Stomach (tissue), 8 donors: ENCODE measurements at regions not wholly inside any gene's neighbourhood (a gene's known extent, or its start where the extent isn't known, plus 50 kb on each side); places are given as distances from the start of the nearest gene placed in this dataset.

Experiments
- DNase-seq, 2 donors: peaks; one replicate each; pipeline versions ENCODE4 v3.0.0 to v3.0.0-alpha.2; 2013 to 2019
- H3K27ac ChIP-seq, 5 donors: fragments of 200-600 bp in 4 of 5; sonication (generic) in 4 of 5; one replicate each; pipeline ENCODE4 v1.5.1; 2013 to 2019; ENCODE audit warnings: mild to moderate bottlenecking in 1 of 5, moderate library complexity in 1 of 5
- H3K27me3 ChIP-seq, 3 donors: fragments of 200-600 bp; sonication (generic); one replicate each; pipeline ENCODE4 v1.5.1; 2017 to 2019; ENCODE audit warnings: mixed run types in 1 of 3
- H3K36me3 ChIP-seq, 4 donors: fragments of 200-600 bp; sonication (generic); 1 replicate in 3 of 4; 2 replicates in 1 of 4; pipeline ENCODE4 v1.5.1; 2016 to 2019
- H3K4me1 ChIP-seq, 4 donors: fragments of 200-600 bp; sonication (generic); one replicate each; pipeline ENCODE4 v1.5.1; 2016 to 2019
- H3K4me3 ChIP-seq, 4 donors: fragments of 200-600 bp; sonication (generic) in 3 of 4; one replicate each; pipeline ENCODE4 v1.5.1; 2016 to 2019; ENCODE audit warnings: mild to moderate bottlenecking in 1 of 4
- H3K9me3 ChIP-seq, 4 donors: fragments of 200-600 bp; sonication (generic); one replicate each; pipeline ENCODE4 v1.5.1; 2016 to 2019
- CTCF ChIP-seq, 7 experiments: fragments of 450-650 bp in 4 of 7; fragments of 200-600 bp in 3 of 7; sonication (generic) in 3 of 7; IDR thresholded peaks; one replicate each; pipeline ENCODE4 v1.5.1; 2016 to 2019; ENCODE audit warnings: antibody characterized with exemption in 7 of 7, control low read depth in 2 of 7, mild to moderate bottlenecking in 1 of 7
- EP300 ChIP-seq: sonication (generic); formaldehyde crosslinking; IDR thresholded peaks from one replicate; pipeline ENCODE4 v1.6.1; 2017; ENCODE audit warnings: antibody characterized with exemption
- POLR2A ChIP-seq, 4 donors: fragments of 450-650 bp; IDR thresholded peaks; one replicate each; pipeline ENCODE4 v1.6.1; 2016; ENCODE audit warnings: antibody characterized with exemption in 4 of 4, control low read depth in 2 of 4, mild to moderate bottlenecking in 1 of 4, moderate library complexity in 1 of 4
- POLR2AphosphoS5 ChIP-seq, 3 donors: sonication (generic); formaldehyde crosslinking; IDR thresholded peaks; one replicate each; pipeline ENCODE4 v1.6.1; 2016; ENCODE audit warnings: antibody characterized with exemption in 3 of 3
- WGBS, 5 donors: extraction: QIAGEN DNeasy Blood & Tissue Kit in 3 of 5; methylation state at CpG; one replicate each; pipeline versions ENCODE4 v1.1.5 to v1.1.7; 2013 to 2018; 5-methylcytosine and 5-hydroxymethylcytosine counted together
- intact Hi-C: fragments of 100-400 bp; cut with DNase I; formaldehyde crosslinking; loops from one replicate; pipeline ENCODE4 v1.15.1; 2023; ENCODE audit warnings: low total_unique reads
- donor health status: healthy with polysubstance abuse.
- donor health status: Bipolar disorder and iron deficiency.
- donor health status: healthy.

- no peak for TF ChIP-seq CTCF (IDR thresholded peaks at IDR 0.05)
- no peak for TF ChIP-seq POLR2AphosphoS5 (IDR thresholded peaks at IDR 0.05)
- TF ChIP-seq POLR2A (IDR thresholded peaks at IDR 0.05): no peak
- TF ChIP-seq EP300: no peak
- no peaks in the 10 kb centered on the region for H3K9me3 ChIP-seq
- no peak for DNase-seq
- no peak overlapping the region for H3K4me3 ChIP-seq
- no peaks in the 10 kb centered on the region for H3K36me3 ChIP-seq
- 66 to 84% (median 70%) methylated on average over 4 of the region's 4 CpGs for WGBS, 5 donors
- intact Hi-C loops: no loop called here
- H3K4me1 ChIP-seq: peaks cover 20 to 28% (median 26%) of the 10 kb centered on the region in 4 donors
- H3K27me3 ChIP-seq: peaks cover 0 to 11% (median 0%) of the 10 kb centered on the region in 3 donors
- no peak overlapping the region for H3K27ac ChIP-seq
Measured at GRCh38 chr11:64444838-64445441, 86.0 kb downstream of the RPS6KA4 start.

- WGBS, 5 donors: 83 to 91% (median 88%) methylated on average over 4 of the region's 4 CpGs
- TF ChIP-seq CTCF (IDR thresholded peaks at IDR 0.05): no peak
- TF ChIP-seq POLR2A (IDR thresholded peaks at IDR 0.05): no peak
- TF ChIP-seq EP300: no peak
- no peak for TF ChIP-seq POLR2AphosphoS5 (IDR thresholded peaks at IDR 0.05)
- intact Hi-C loops: no loop called here
Measured at GRCh38 chr11:64445651-64446050, 86.7 kb downstream of the RPS6KA4 start.

GRCh38 chr11:64447831-64448598, 89.1 kb downstream of the RPS6KA4 start:
- Histone ChIP-seq H3K36me3 (no peaks in the 10 kb centered on the region), H3K27me3 (peaks cover 0 to 9% (median 0%) of the 10 kb centered on the region in 3 donors), H3K27ac (peak overlapping the region in 3 of 5 donors; percentile 42 to 56 (median 46)), H3K9me3 (no peaks in the 10 kb centered on the region), H3K4me1 (peaks cover 20 to 28% (median 26%) of the 10 kb centered on the region in 4 donors), H3K4me3 (peak overlapping the region in 3 of 4 donors; percentile 23 to 51 (median 42))
- TF ChIP-seq POLR2AphosphoS5 (IDR thresholded peaks at IDR 0.05) (no peak), EP300 (no peak), POLR2A (IDR thresholded peaks at IDR 0.05) (no peak), CTCF (IDR thresholded peaks at IDR 0.05) (no peak)
- intact Hi-C loops: no loop called here
- 7 to 12% (median 11%) methylated on average over 17 of the region's 17 CpGs for WGBS, 5 donors
- DNase-seq: peak; percentile 33 to 65

More at GRCh38 chr11:64445651-64446050, 86.7 kb downstream of the RPS6KA4 start:
- peaks cover 20 to 28% (median 26%) of the 10 kb centered on the region in 4 donors for H3K4me1 ChIP-seq
- H3K27me3 ChIP-seq: peaks cover 0 to 9% (median 0%) of the 10 kb centered on the region in 3 donors
- no peak for DNase-seq
- no peaks in the 10 kb centered on the region for H3K36me3 ChIP-seq
- H3K9me3 ChIP-seq: no peaks in the 10 kb centered on the region
- no peak overlapping the region for H3K4me3 ChIP-seq
- no peak overlapping the region for H3K27ac ChIP-seq

GRCh38 chr11:64448599-64449380, 89.8 kb downstream of the RPS6KA4 start:
- Histone ChIP-seq H3K4me3 (peak overlapping the region; percentile 23 to 51 (median 38)), H3K4me1 (peaks cover 20 to 28% (median 26%) of the 10 kb centered on the region in 4 donors), H3K36me3 (no peaks in the 10 kb centered on the region), H3K27ac (peak overlapping the region in 3 of 5 donors; percentile 42 to 56 (median 46)), H3K27me3 (peaks cover 0 to 9% (median 0%) of the 10 kb centered on the region in 3 donors), H3K9me3 (no peaks in the 10 kb centered on the region)
- WGBS, 5 donors: 0 to 4% (median 1%) methylated on average over 23 to 37 of the region's 37 CpGs
- TF ChIP-seq CTCF (IDR thresholded peaks at IDR 0.05) (peak in 5 of 7 experiments; percentile 57 to 71 (median 71)), POLR2A (IDR thresholded peaks at IDR 0.05) (no peak)
- peak; percentile 85 to 92 for DNase-seq
- intact Hi-C loops: no loop called here
